ENCODE measurements at regions not wholly inside any gene's neighbourhood (a gene's known extent, or its start where the extent isn't known, plus 50 kb on each side); places are given as distances from the start of the nearest gene placed in this dataset.

DNA sequence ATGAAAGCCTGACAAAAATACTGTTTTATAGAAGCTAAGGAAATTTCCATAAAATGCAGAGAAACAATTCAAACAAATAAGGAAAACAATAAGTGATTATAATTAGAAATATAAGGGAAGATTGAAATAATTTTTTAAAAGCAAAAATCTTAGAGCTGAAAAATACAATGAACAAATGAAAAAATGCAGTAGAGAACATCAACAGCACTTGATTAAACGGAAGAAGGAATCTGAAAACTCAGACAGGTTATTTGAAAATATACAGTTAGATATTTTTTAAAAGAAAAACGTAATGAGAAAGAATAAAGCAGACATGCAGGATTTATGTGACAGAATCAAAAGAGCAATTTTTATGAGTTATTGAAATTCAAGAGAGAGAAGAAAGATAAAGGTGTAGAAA is 279.1 kb upstream of the MAGI2 start:
- Histone ChIP-seq H3K4me1 (replicated peaks) (no peaks in the 10 kb centered on the region), H3K36me3 (no peaks in the 10 kb centered on the region), H3K9me3 (no peaks in the 10 kb centered on the region), H3K27ac (no peak overlapping the region), H3K27me3 (replicated peaks; ENCODE audit: insufficient read depth) (no peaks in the 10 kb centered on the region), H3K4me3 (no peak overlapping the region)
- DNase-seq (ENCODE audit: low spot score): no peak
- WGBS: 77% methylated on average over 2 of the region's 2 CpGs
- intact Hi-C loops (cut with DNase I): no loop called here
- TF ChIP-seq POLR2A (IDR thresholded peaks at IDR 0.05) (no peak), POLR2AphosphoS5 (IDR thresholded peaks at IDR 0.05) (no peak), CTCF (IDR thresholded peaks at IDR 0.05) (no peak)

GRCh38 chr7:79730971-79731370 is 277.5 kb upstream of the MAGI2 start:
- no peak overlapping the region for H3K4me3 ChIP-seq
- H3K27ac ChIP-seq: no peak overlapping the region
- intact Hi-C loops (cut with DNase I): no loop called here
- no peaks in the 10 kb centered on the region for H3K9me3 ChIP-seq
- no peak for DNase-seq (ENCODE audit: low spot score)
- 93% methylated on average over 4 of the region's 4 CpGs for WGBS
- H3K36me3 ChIP-seq: no peaks in the 10 kb centered on the region
- TF ChIP-seq POLR2AphosphoS5 (IDR thresholded peaks at IDR 0.05) (no peak), POLR2A (IDR thresholded peaks at IDR 0.05) (no peak), CTCF (IDR thresholded peaks at IDR 0.05) (no peak)
- H3K27me3 ChIP-seq (replicated peaks; ENCODE audit: insufficient read depth): no peaks in the 10 kb centered on the region
- no peaks in the 10 kb centered on the region for H3K4me1 ChIP-seq (replicated peaks)

GRCh38 chr7:79723833-79724618 is 270.6 kb upstream of the MAGI2 start:
- no peaks in the 10 kb centered on the region for H3K9me3 ChIP-seq
- intact Hi-C loops (cut with DNase I): no loop called here
- no peaks in the 10 kb centered on the region for H3K36me3 ChIP-seq
- TF ChIP-seq CTCF (IDR thresholded peaks at IDR 0.05) (no peak), POLR2AphosphoS5 (IDR thresholded peaks at IDR 0.05) (no peak), POLR2A (IDR thresholded peaks at IDR 0.05) (no peak)
- H3K27me3 ChIP-seq (replicated peaks; ENCODE audit: insufficient read depth): no peaks in the 10 kb centered on the region
- no peaks in the 10 kb centered on the region for H3K4me1 ChIP-seq (replicated peaks)
- DNase-seq (ENCODE audit: low spot score): no peak
- WGBS: 28% methylated on average over 6 of the region's 6 CpGs
- no peak overlapping the region for H3K4me3 ChIP-seq
- no peak overlapping the region for H3K27ac ChIP-seq

GRCh38 chr7:79722217-79722616 is 268.8 kb upstream of the MAGI2 start:
- H3K4me1 ChIP-seq (replicated peaks): no peaks in the 10 kb centered on the region
- H3K9me3 ChIP-seq: no peaks in the 10 kb centered on the region
- H3K4me3 ChIP-seq: no peak overlapping the region
- no peak overlapping the region for H3K27ac ChIP-seq
- no peaks in the 10 kb centered on the region for H3K36me3 ChIP-seq
- DNase-seq (ENCODE audit: low spot score): no peak
- intact Hi-C loops (cut with DNase I): no loop called here
- H3K27me3 ChIP-seq (replicated peaks; ENCODE audit: insufficient read depth): no peaks in the 10 kb centered on the region
- TF ChIP-seq CTCF (IDR thresholded peaks at IDR 0.05) (no peak), POLR2AphosphoS5 (IDR thresholded peaks at IDR 0.05) (no peak), POLR2A (IDR thresholded peaks at IDR 0.05) (no peak)

DNA sequence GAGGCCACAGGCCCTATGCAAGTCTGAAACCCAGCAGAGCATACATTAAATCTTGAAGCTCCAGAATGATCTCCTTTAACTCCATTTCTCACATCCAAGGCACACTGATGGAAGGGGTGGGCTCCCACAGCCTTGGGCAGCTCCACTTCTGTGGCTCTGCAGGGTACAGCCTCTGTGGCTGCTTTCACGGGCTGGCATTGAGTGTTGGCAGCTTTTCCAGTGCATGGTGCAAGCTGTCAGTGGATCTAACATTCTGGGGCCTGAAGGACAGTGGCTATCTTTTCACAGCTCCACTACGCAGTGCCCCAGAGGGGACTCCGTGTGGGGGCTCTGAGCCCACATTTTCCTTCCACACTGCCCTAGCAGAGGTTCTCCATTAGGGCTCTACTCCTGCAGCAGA is 265.7 kb upstream of the MAGI2 start:
- H3K36me3 ChIP-seq: no peaks in the 10 kb centered on the region
- no peak for TF ChIP-seq POLR2A (IDR thresholded peaks at IDR 0.05)
- no peak for TF ChIP-seq POLR2AphosphoS5 (IDR thresholded peaks at IDR 0.05)
- no peak for TF ChIP-seq CTCF (IDR thresholded peaks at IDR 0.05)
- H3K4me1 ChIP-seq (replicated peaks): no peaks in the 10 kb centered on the region
- no peak overlapping the region for H3K4me3 ChIP-seq
- H3K9me3 ChIP-seq: no peaks in the 10 kb centered on the region
- WGBS: 96% methylated on average over 3 of the region's 3 CpGs
- no peaks in the 10 kb centered on the region for H3K27me3 ChIP-seq (replicated peaks; ENCODE audit: insufficient read depth)
- intact Hi-C loops (cut with DNase I): no loop called here
- no peak overlapping the region for H3K27ac ChIP-seq
- no peak for DNase-seq (ENCODE audit: low spot score)

Measured in prostate gland (tissue), 2 donors.